GM12892 (cell line): ENCODE measurements at regions not wholly inside any gene's neighbourhood (a gene's known extent, or its start where the extent isn't known, plus 50 kb on each side); places are given as distances from the start of the nearest gene placed in this dataset.

ENCODE experiments used
- DNase-seq: peaks from one replicate; pipeline ENCODE4 v3.0.0; 2011; ENCODE audit not compliant: insufficient read length
- FAIRE-seq: peaks from 2 replicates; lab custom pipeline; 2011; peaks lifted over from hg19 to GRCh38; lab: Jason Lieb, UNC
- POLR2A ChIP-seq: IDR thresholded peaks from 2 replicates; pipeline ENCODE4 v1.6.1; 2011; ENCODE audit warnings: low read depth, low read length, control low read depth
- POLR2AphosphoS5 ChIP-seq: IDR thresholded peaks from 2 replicates; pipeline ENCODE4 v1.6.1; 2011; ENCODE audit warnings: low read depth, low read length, control low read depth
- TAF1 ChIP-seq: IDR thresholded peaks from 2 replicates; pipeline ENCODE4 v1.6.1; 2011; ENCODE audit warnings: low read depth, mild to moderate bottlenecking, control low read depth, low read length, borderline replicate concordance

GRCh38 chr11:109972939-109973338 is 120.3 kb upstream of the ZC3H12C start:
- FAIRE-seq (no peak), DNase-seq (no peak)
- TF ChIP-seq POLR2AphosphoS5 (no peak), POLR2A (no peak), TAF1 (no peak)

- FAIRE-seq (peak; percentile 53), DNase-seq (no peak)
- no peak for TF ChIP-seq TAF1
- TF ChIP-seq POLR2A = no peak
- no peak for TF ChIP-seq POLR2AphosphoS5
Observed at GRCh38 chr11:109973486-109973885, 119.7 kb upstream of the ZC3H12C start.

- TF ChIP-seq POLR2A = no peak
- no peak for TF ChIP-seq POLR2AphosphoS5
- no peak for TF ChIP-seq TAF1
- no peak for FAIRE-seq
- no peak for DNase-seq
Observed at GRCh38 chr11:109974523-109974922, 118.7 kb upstream of the ZC3H12C start.

- FAIRE-seq (no peak), DNase-seq (no peak)
- TF ChIP-seq POLR2A (no peak), TAF1 (no peak)
Observed at GRCh38 chr11:109978895-109979294, 114.3 kb upstream of the ZC3H12C start.

- no peak for TF ChIP-seq POLR2A
- TF ChIP-seq POLR2AphosphoS5 = no peak
- no peak for TF ChIP-seq TAF1
- FAIRE-seq (peak; percentile 68), DNase-seq (no peak)
Observed at GRCh38 chr11:109981031-109981636, 112.1 kb upstream of the ZC3H12C start.

GRCh38 chr11:109983358-109983757 is 109.8 kb upstream of the ZC3H12C start:
- no peak for DNase-seq
- no peak for TF ChIP-seq POLR2AphosphoS5
- TF ChIP-seq TAF1 = no peak
- no peak for TF ChIP-seq POLR2A
- FAIRE-seq = no peak

GRCh38 chr11:109984634-109985289 is 108.4 kb upstream of the ZC3H12C start:
- FAIRE-seq = peak; percentile 84
- TF ChIP-seq TAF1 (no peak), POLR2A (no peak), POLR2AphosphoS5 (no peak)
- DNase-seq = no peak

- peak; percentile 48 for FAIRE-seq
- TF ChIP-seq TAF1 = no peak
- TF ChIP-seq POLR2AphosphoS5 = no peak
- TF ChIP-seq POLR2A = no peak
- DNase-seq = no peak
Observed at GRCh38 chr11:109986488-109986887, 106.7 kb upstream of the ZC3H12C start.

- TF ChIP-seq TAF1 (no peak), POLR2A (no peak), POLR2AphosphoS5 (no peak)
- FAIRE-seq (no peak), DNase-seq (no peak)
Observed at GRCh38 chr11:109991835-109992234, 101.4 kb upstream of the ZC3H12C start.

- TF ChIP-seq TAF1 = no peak
- TF ChIP-seq POLR2AphosphoS5 = no peak
- TF ChIP-seq POLR2A = no peak
- FAIRE-seq (peak; percentile 38), DNase-seq (no peak)
Observed at GRCh38 chr11:109993786-109994185, 99.4 kb upstream of the ZC3H12C start.

- DNase-seq (no peak), FAIRE-seq (peak; percentile 54)
- TF ChIP-seq TAF1 = no peak
- TF ChIP-seq POLR2AphosphoS5 = no peak
- TF ChIP-seq POLR2A = no peak
Observed at GRCh38 chr11:109994907-109995306, 98.3 kb upstream of the ZC3H12C start.

- peak; percentile 71 for FAIRE-seq
Observed at GRCh38 chr11:109996060-109996459, 97.1 kb upstream of the ZC3H12C start.

More at GRCh38 chr11:109996060-109996459, 97.1 kb upstream of the ZC3H12C start:
- DNase-seq = no peak
- TF ChIP-seq POLR2A = no peak
- TF ChIP-seq POLR2AphosphoS5 = no peak
- TF ChIP-seq TAF1 = no peak
